ENCODE measurements at regions not wholly inside any gene's neighbourhood (a gene's known extent, or its start where the extent isn't known, plus 50 kb on each side); places are given as distances from the start of the nearest gene placed in this dataset.
"Not testable (repeated sequence)": the region's sequence is repeated elsewhere in the genome, so short reads cannot be mapped to it uniquely, and the experiment has no call there.

DNA sequence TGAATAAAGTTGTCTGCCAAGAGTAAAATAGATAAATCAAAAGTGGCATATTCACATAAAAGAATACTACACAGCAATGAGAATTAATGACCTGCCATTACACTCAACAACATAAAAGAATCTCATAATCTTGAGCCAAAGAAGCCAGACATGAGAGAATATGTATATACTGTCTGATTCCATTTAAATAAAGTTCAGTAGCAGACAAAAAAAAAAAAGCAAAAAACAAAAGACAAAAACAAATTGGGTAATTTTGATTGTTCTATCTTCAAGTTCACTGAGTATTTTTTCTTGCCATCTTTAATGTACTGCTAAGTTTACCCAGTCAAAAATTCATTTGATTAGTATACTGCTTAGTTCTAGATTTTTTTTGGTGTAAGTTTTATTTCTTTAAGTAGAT is 87.9 kb upstream of the TRPC7 start:
- no peak for DNase-seq

DNA sequence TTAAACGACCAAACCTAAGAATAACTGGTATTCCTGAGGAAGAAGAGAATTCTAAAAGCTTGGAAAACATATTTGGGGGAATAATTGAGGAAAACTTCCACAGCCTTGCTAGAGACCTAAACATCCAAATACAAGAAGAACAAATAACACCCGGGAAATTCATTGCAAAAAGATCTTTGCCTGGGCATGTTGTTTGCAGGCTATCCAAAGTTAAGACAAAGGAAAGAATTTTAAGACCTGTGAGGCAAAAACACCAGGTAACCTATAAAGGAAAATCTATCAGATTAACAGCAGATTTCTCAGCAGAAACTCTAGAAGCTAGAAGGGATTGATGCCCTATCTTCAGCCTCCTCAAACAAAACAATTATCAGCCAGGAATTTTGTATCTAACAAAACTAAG is 82.2 kb upstream of the TRPC7 start:
- not testable (repeated sequence) for DNase-seq

DNA sequence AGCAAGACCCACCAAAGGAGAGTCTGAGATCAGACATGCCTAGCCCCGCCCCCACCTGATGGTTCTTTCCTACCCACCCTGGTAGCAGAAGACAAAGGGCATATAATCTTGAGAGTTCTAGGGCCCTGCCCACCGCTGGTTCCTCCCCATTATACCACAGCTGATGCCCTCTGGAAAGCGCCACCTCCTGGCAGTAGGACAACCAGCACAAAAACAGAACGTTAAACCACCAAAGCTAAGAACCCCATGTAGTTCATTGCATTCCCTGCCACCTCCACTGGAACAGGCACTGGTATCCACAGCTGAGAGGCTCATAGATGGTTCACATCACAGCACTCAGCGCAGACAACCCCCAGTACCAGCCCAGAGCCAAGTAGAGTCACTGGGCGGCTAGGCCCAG is 81.2 kb upstream of the TRPC7 start:
- no peak for DNase-seq

DNA sequence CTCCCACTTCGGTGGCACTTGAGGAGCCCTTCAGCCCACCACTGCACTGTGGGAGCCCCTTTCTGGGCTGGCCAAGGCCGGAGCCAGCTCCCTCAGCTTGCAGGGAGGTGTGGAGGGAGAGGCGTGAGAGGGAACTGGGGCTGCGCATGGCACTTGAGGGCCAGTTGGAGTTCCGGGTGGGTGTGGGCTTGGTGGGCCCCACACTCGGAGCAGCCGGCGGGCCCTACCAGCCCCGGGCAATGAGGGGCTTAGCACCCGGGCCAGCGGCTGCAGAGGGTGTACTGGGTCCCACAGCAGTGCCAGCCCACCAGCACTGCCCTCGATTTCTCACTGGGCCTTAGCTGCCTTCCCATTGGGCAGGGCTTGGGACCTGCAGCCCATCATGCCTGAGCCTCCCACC is 78.8 kb upstream of the TRPC7 start:
- not testable (repeated sequence) for DNase-seq

DNA sequence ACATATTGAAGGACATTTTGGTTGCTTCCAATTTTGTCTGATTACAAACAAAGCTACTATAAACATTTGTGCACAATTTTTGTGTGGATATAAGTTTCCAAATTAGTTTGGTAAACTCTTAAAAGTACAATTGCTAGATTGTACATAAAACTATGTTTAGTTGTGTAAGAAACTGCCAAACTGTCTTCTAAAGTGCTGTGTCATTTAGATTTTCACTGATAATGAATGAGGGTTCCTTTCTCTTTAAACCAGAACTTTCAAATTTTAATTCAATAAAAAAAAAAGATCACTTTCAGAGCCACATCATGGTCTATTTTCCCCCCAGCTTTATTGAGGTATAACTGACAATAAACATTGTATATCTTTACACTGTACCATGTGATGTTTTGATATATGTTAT is 74.0 kb upstream of the TRPC7 start:
- no peak for DNase-seq

DNA sequence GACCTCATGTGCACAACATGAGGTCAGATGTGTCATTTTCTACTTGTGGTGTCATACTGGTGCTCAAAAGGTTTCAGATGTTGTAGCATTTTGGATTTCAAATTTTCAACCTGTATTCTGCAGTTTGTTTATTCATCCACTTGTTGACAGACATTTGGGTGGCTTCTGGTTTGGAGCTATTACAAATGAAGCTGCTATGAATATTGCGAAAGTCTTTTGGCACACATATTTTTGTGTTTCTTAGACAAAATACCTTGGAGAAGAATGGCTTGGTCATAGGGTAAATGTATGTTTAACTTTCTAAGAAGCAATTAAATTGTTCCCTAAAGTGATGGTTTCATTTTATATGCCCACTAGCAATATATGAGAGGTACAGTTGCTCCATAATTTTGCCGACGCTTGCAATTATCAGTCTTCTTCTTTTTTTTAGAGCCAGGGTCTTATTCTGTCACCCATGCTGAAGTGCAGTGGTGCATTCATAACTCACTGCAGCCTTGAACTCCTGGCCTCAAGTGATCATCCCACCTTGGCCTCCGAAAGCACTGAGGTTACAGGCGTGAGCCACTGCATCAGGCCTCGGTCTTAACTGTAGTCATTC is 70.7 kb upstream of the TRPC7 start:
- no peak for DNase-seq

DNA sequence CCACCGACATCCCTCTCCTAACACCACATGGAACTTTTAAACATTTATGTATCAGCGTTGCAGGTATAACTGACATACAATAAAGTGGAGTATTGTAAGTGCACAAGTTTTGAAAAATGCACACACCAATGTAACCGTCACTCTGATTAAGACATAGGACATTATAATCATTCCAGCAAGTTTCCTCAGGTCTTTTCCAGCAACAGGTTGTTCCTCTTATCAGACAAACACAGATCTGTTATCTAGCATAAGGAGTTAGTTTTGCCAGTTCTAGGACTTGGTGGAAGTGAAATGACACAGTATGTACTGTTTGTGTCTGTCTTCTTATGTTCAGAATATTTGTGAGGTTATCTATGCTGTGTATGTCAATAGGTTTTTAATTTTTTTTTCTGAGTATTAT is 69.5 kb upstream of the TRPC7 start:
- DNase-seq: no peak

DNA sequence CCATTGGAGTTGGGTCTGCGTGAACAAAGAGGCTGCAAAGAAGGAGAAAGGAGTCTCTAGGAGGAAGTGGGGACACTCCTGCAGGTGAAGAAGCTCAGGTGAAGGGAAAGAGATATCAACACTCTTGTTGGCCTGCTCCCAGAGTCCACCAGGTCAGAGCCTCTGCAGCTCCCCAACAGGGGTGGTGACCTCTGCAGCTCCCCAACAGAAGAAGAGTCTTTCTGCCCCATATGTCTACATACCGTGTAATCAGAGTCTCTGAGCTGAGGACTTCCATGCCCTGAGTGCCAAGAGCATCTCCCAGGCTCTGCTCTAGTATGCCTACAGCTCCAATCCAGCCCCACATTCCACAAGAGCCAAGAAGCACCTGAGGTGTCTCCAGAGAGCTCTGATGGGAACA is 67.4 kb upstream of the TRPC7 start:
- no peak for DNase-seq

DNA sequence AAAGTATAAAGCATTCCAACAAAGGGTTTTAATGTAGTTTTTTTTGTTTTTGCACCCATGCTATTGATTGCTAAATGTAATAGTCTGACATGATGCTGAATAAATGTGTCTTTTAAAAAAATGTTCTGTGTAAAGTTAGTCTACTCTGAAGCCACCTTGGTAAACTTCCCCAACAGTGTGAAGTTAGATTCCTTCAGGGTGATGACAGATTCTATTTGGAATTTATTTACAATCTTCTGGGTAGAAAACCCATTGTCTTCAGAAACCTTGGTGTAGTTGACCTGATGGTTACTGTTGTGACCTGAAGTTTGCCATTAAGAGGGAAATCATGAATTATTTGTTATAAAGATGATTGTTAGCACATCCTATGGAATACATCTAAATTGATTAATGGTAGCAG is 64.7 kb upstream of the TRPC7 start:
- DNase-seq: no peak

DNA sequence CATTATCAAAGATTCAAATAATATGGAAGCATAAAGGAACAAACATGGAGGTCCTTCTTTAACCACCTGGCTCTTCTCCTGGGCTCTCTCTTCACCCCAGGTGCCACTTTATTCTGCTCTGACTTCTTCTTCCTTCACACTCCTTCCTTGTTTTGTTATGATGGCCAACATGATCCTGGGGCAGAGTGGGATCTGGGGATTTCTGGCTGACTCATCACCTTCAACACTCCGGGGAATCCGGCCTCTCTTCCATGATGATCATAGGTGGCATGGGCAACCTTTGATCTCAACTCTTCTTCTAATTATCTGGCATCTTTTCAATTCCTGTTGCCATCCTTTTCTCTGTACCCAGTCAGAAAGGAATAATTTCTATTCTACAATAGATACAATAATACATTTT is 62.1 kb upstream of the TRPC7 start:
- no peak for DNase-seq

DNA sequence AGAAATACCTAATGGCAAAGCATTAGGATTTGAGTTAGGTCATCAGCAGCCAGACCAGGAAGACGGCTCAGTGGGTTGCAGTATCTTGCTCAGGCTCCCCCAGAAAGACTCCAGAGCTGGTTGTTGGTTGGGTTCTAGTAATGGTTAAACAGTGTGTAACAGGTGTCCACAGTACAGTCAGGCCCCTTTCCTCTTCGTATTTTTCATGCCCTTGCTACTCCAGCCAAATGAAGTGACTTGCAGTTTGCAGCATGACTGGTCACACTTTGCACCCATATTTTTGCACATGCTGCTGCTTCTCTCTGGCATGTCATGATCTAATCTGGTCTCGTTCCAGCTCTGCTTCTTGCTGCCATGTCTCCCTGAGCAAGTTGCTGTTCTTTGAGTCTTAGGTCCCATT is 60.6 kb upstream of the TRPC7 start:
- DNase-seq: no peak

DNA sequence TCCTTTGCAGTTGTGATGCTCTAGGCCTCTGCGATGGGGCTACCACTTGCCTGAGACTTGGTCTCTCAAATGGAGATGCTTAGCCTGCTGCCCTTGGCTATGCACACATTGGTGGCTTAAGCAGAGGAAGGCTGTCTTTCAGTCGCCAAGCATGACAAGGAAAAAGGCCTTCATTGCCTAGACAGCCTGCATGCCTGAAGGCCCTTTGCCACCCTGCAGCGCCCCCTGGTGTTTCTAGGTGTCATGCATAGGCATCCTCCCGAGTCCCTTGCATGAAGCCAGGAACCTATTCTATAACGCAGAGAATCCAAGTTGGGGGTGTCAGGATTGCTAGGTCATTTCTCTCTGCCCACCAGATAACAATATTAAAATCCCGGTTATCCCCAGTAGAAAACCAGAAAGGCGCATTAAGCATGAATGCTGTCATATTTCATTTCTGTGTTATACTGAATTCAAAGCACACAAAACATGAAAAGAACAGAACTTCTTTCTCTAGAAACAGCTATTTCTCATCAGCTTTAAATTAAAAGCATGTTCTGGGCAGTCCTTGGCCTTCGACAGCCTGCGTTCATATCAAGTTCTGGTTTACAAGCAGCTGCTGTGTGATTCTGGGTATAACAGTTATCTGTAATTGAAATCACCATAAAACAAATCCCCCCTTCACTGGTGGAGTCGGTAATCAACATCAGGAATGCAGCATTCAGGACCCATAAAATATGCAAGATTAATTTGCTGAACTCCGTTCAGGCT is 59.7 kb upstream of the TRPC7 start:
- peak; percentile 89 for DNase-seq

DNA sequence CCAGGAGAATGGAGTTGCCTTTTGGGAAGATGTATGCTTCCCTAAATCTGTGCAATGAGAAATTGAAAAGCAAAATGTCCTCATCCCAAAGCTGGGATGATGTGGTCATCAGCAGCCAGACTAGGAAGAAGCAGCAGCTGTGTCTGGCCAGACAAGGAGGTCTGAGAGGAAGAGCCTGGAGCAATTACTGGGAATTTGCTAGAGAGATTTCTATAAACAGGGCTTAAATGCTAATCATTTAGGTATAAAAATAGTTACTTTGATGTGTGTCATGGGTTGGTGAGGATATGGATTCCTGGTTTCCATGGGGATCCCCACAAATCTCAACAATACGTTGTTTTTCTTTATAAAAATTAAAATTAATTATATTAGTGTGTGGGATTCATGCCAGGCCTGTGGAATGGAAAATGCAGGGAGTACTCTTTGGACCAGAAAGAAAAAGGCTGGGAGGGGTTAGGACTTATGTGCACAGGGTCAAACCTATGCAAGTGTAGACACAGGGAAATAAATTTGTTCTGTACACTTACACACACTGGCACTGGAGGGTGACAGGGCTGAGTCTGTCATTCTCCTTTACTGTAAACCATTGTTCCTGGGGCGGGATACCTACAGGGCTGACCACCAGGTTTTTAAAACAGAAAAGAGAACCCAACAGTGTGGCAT is 58.7 kb upstream of the TRPC7 start:
- no peak for DNase-seq

DNA sequence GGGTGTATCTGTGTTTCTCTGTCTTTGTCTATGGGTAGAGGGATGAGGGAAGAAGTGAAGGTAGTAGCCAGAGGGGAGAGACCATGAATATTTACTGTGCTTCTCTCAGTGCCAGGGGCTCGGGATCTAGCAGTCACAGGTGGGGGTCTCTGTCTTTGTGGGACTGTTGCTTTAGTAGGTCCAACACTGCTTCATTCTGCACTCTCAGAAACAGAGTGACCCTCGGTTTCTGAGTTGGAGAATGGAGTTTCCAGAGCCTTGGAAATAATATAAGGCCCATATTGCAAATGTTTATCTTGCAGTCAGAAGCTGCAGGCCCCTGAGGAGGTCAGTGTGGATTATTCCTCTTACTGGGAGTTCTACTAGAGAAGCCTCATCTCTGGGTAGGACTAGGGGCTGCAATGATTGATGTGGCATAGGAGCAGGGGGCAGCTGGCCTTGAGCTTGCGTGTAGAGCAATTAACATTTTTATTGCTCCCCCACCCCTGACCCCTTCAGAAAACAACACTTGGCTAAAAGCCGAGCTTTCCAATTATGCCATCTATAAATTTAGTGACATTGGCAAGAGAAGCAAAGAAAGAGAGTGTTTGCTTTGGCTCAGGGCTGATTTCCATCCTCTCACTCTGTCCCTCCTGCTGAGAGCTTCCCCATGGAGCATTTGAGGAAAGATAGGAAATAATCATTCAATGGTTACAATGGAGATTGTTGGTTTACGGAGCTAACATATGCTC is 55.0 kb upstream of the TRPC7 start:
- no peak for DNase-seq

DNA sequence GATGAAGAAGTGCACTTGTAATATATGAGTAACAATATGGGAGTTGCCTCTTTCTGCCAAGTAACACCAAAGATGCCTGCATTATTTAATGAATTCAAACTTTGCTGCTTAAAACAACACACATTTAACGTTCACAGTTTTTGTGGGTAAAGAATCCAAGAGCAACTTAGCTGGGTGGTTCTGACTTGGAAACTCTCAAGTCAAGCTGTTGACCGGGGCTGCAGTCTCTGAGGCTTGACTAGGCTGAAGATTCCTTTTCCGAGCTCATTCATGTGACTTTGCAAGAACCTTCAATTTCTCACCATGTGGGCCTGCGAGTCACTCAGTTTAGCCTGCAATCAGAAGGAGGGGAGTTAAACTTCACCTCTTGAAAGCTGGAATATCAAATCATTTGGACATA is 53.0 kb upstream of the TRPC7 start:
- no peak for DNase-seq
